GM12865 (cell line): ENCODE measurements at regions not wholly inside any gene's neighbourhood (a gene's known extent, or its start where the extent isn't known, plus 50 kb on each side); places are given as distances from the start of the nearest gene placed in this dataset.

Experiments
- DNase-seq: peaks from one replicate; pipeline ENCODE4 v3.0.0; 2010; ENCODE audit warnings: low read depth
- H3K4me3 ChIP-seq: 2 replicates; pipeline ENCODE4 v1.5.1; 2011; ENCODE audit warnings: mild to moderate bottlenecking, low read depth, low read length, control low read depth
- TF ChIP-seq, protein P1 (sequence below): IDR thresholded peaks from 2 replicates; pipeline ENCODE4 v1.5.1; 2011; ENCODE audit warnings: low read length, control low read depth, low read depth, inconsistent platforms; ENCODE audit not compliant: insufficient read depth; ENCODE audit errors: missing control alignments

DNA sequence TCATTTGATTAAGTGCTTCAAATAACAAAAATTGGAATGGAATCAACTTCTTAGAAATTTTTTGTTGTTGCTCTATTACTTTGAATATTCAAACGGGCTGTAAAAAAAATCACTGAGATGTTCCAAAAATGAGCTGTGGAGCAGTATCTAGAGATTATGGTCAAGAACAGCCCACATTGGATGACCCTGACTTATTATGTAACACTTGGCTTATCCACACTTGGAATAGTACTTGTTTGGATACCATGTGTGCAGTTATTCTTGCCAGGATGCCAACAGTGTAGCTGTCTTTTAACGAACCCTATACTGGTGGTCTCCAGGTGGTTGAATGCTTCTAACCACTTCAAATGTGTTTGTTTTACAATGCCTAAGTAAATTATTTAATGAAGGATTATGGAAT is 64.9 kb upstream of the CAMK2D start:
- H3K4me3 ChIP-seq: no peak overlapping the region
- DNase-seq: no peak
- TF ChIP-seq, protein P1, sequence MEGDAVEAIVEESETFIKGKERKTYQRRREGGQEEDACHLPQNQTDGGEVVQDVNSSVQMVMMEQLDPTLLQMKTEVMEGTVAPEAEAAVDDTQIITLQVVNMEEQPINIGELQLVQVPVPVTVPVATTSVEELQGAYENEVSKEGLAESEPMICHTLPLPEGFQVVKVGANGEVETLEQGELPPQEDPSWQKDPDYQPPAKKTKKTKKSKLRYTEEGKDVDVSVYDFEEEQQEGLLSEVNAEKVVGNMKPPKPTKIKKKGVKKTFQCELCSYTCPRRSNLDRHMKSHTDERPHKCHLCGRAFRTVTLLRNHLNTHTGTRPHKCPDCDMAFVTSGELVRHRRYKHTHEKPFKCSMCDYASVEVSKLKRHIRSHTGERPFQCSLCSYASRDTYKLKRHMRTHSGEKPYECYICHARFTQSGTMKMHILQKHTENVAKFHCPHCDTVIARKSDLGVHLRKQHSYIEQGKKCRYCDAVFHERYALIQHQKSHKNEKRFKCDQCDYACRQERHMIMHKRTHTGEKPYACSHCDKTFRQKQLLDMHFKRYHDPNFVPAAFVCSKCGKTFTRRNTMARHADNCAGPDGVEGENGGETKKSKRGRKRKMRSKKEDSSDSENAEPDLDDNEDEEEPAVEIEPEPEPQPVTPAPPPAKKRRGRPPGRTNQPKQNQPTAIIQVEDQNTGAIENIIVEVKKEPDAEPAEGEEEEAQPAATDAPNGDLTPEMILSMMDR: no peak

DNA sequence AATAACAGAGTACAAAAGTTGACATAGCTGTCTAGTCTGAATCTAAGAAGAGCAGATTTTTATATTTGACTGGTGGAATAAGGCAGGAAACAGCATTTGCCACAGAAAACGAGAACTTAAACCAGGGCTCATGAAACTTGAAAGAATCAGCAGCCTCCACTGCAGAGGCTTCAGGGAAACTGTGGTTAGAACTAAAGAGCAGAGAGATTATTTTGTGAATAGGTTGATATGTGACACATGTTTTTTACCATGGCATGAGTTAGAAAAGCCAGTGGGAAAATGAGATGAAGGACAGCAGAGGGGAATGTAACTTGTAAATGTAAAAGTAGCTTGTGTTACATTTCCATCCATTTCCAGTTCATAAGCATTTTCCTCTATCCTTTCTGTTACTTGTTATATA is 63.7 kb upstream of the CAMK2D start:
- TF ChIP-seq, protein P1: no peak
- no peak overlapping the region for H3K4me3 ChIP-seq
- DNase-seq: peak; percentile 90

DNA sequence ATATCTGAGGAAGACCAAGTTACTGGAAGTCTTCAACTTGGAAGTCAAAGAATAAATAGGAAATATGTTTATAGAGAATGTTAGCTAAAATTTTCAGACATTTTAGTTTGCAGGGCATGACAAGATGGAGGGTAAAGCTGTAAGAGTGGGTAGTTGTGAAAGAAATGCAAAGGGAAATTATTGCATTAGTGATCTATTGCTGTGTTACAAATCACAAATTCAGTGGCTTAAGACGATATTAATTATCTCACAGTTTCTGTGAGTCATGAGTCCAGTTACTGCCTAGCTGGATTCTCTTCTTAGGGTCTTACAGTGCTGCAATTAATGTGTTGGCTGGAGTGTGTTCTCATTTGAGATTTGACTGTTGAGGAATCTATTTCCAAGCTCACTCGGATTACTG is 62.9 kb upstream of the CAMK2D start:
- no peak overlapping the region for H3K4me3 ChIP-seq
- no peak for DNase-seq
- TF ChIP-seq, protein P1: no peak

DNA sequence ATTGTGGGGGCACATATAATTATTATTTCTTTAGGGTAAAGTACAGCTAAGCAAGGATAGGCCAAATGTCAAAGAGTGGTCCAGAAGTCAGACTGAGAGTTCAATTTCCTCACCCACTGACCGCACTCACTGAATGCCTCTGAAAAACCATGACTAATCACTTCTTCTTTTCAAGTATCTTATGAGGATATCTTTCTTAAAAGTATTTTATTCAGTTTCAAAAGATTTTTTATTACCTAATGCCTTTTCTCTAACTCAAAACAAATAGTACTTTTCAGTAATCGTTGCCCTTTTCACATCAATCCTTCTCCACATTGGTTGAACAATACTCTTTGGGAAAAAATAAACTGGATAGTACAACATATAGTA is 61.7 kb upstream of the CAMK2D start:
- H3K4me3 ChIP-seq: no peak overlapping the region
- peak; percentile 86 for DNase-seq

DNA sequence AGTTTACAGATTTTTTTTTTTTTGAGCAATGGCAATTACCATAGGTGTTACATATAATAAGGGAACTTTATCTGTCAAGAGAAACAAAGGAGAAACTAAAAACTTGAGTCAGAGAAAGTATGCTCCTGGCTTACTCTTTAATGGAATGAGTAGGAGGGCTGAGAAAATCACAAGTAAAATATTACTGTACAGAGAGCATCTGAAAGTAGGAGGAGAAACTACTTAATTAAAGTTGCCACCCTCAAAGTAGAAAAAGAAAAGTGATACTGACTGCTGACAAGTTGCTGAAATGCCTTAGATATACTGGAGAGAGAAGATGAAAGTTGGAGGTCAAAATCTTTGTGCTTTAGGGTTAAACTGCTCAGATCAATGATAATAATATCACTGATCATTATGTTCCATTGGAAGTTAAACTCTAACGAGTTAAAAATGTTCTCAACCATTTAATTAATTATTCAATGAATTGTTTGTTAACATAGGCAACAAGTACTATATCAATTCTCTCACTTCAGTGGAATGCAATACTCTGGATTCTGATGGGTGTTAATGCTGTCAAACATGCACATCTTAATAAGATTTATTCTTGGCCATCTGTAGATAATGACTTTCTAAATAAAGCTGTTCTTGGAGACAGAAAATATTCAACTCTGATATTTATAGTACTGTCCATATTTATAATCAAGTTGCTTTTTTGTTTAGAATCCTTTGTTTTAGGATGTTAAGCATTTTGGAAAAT is 61.2 kb upstream of the CAMK2D start:
- TF ChIP-seq, protein P1: no peak
- peak; percentile 78 for DNase-seq
- no peak overlapping the region for H3K4me3 ChIP-seq

More for the DNA sequence above, 61.7 kb upstream of the CAMK2D start:
- TF ChIP-seq, protein P1: no peak

DNA sequence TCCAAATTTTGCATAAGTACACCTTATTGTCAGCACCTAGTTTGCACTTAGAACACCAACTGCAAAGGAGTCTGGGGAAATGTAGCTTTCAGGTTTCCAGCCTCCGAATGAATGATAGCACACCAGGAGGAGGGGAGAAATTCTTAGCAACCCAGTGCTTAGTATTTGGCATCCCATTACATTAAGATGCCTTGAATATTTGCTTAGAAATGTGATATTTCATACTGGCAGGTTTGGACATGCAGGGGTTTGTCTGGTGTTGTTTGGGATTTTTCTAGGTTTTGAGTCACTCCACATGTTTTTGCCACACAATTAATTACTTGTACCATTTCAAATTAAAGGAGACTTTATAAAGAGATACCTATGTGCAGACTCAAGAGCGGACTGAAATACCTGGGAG is 60.3 kb upstream of the CAMK2D start:
- no peak for DNase-seq
- H3K4me3 ChIP-seq: no peak overlapping the region
- TF ChIP-seq, protein P1: no peak

DNA sequence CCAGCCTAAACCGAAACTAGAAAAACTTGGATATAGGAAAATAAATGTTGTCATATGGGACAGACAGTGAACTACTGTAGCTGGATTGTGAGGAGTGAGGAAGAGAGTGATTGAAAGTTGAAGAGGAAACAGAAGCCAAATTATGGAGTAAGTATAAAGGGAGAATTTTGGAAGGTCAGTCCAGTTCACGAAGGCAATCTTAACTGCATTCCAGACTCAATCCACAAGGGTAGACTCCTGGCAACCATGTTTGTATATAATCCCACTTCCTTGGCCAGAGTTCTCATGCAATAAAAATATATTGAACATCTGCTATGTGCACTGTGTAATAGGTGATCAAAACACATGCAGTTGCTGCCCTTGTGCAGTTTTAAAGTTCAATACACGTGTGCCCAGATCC is 58.6 kb upstream of the CAMK2D start:
- H3K4me3 ChIP-seq: no peak overlapping the region
- TF ChIP-seq, protein P1: no peak
- no peak for DNase-seq
